Transverse colon (tissue), 4 donors: ENCODE measurements at regions not wholly inside any gene's neighbourhood (a gene's known extent, or its start where the extent isn't known, plus 50 kb on each side); places are given as distances from the start of the nearest gene placed in this dataset.
"Not testable (repeated sequence)": the region's sequence is repeated elsewhere in the genome, so short reads cannot be mapped to it uniquely, and the experiment has no call there.

ENCODE experiments used
- DNase-seq: peaks from one replicate; pipeline ENCODE4 v3.0.0-alpha.2; 2019
- H3K27ac ChIP-seq, 4 donors: fragments of 200-600 bp; sonication (generic); 2 replicates each; pipeline ENCODE4 v1.5.1; 2016 to 2018; ENCODE audit warnings: inconsistent platforms in 4 of 4
- H3K27me3 ChIP-seq: fragments of 200-600 bp; sonication (generic); 2 replicates; pipeline ENCODE4 v1.5.1; 2017; ENCODE audit warnings: inconsistent platforms
- H3K36me3 ChIP-seq, 4 donors: fragments of 200-600 bp; sonication (generic); 2 replicates each; pipeline ENCODE4 v1.5.1; 2017 to 2019; ENCODE audit warnings: inconsistent platforms in 4 of 4
- H3K4me1 ChIP-seq, 4 donors: fragments of 200-600 bp; sonication (generic); 2 replicates each; pipeline ENCODE4 v1.5.1; 2017 to 2020; ENCODE audit warnings: inconsistent platforms in 4 of 4
- H3K4me3 ChIP-seq, 4 donors: fragments of 200-600 bp; sonication (generic); 1 replicate in 1 of 4; 2 replicates in 3 of 4; pipeline versions ENCODE4 v1.5.1 to v1.6.1; 2017 to 2019; ENCODE audit warnings: inconsistent platforms in 4 of 4
- H3K9me3 ChIP-seq, 2 donors: fragments of 200-600 bp; sonication (generic); 2 replicates each; pipeline ENCODE4 v1.5.1; 2017 to 2019; ENCODE audit warnings: inconsistent platforms in 2 of 2
- EP300 ChIP-seq: sonication (generic); formaldehyde crosslinking; IDR thresholded peaks from one replicate; pipeline ENCODE4 v1.6.1; 2017; ENCODE audit warnings: antibody characterized with exemption, low read depth
- POLR2A ChIP-seq: fragments of 450-650 bp; IDR thresholded peaks from one replicate; pipeline ENCODE4 v1.6.1; 2016; ENCODE audit warnings: antibody characterized with exemption, mild to moderate bottlenecking, moderate library complexity
- POLR2AphosphoS5 ChIP-seq, 3 donors: sonication (generic); formaldehyde crosslinking; IDR thresholded peaks; one replicate each; pipeline ENCODE4 v1.6.1; 2016; ENCODE audit warnings: antibody characterized with exemption in 3 of 3
- WGBS, 2 donors: methylation state at CpG; one replicate each; pipeline ENCODE4 v1.1.5; 2018; ENCODE audit warnings: low coverage in 1 of 2; 5-methylcytosine and 5-hydroxymethylcytosine counted together
- in situ Hi-C, 4 donors: fragments of 200-750 bp; cut with MboI; loops; one replicate each; pipeline versions ENCODE4 v1.15.0 to v1.15.1; 2017; ENCODE audit warnings: low sequenced_read_pairs in 3 of 4, low pct_ligation_motif_present in 1 of 4, low pct_unique_long_range_greater_than_20kb in 1 of 4
- intact Hi-C: fragments of 100-400 bp; cut with DNase I; formaldehyde crosslinking; loops from one replicate; pipeline ENCODE4 v1.15.1; 2023; ENCODE audit warnings: low total_unique reads
- TF ChIP-seq, protein P1 (sequence below), 5 experiments: fragments of 200-600 bp in 3 of 5; fragments of 450-650 bp in 2 of 5; sonication (generic) in 3 of 5; IDR thresholded peaks; 1 replicate in 2 of 5; 2 replicates in 3 of 5; pipeline ENCODE4 v1.5.1; 2016 to 2017; ENCODE audit warnings: antibody characterized with exemption in 5 of 5, inconsistent platforms in 3 of 5, mild to moderate bottlenecking in 2 of 5, moderate library complexity in 1 of 5

DNA sequence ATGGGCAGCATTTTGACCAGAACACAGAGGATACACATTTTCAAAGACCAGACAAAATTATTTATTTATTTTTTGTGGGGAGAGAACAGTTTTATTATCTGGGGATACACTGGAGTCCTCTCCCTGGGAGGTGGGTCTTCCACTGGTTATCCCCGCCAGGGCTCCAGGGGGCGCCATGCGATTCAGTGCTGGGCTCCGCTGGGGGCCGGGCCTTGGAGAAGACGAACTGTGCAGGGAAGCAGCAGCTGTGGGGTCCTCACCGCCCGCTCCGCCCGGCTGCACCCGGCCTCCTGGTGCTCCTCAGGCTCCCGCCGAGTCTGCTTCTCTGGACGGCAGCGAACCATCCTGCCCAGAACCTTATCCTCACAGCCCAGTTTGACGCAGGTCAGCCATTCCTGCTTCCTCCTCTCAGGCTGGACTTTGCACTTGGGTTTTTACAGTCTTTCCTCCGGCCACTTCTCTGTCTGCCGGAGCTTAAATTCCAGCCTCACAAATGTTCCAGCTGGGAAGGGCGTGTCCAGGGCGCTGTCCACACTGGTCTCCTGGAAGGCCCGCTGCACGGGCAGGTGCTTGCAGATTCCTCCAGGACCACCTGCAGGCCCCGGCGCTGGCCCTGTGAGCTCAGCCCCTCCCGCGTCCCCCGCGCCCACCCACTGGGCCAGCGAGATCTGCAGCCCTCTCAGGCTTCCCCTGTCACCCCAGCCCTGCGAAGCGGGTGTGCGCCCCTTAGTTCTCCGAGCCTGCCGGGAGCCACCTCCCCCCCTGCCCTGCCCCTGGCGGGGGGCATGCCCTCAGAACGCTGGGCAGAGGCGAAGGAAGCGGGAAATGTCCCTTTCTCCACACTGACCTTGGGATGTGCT, 1830.0 kb upstream of the DEFB115 start:
- H3K27me3 ChIP-seq = peaks cover 51% of the 10 kb centered on the region
- no peaks in the 10 kb centered on the region for H3K9me3 ChIP-seq
- H3K36me3 ChIP-seq = no peaks in the 10 kb centered on the region
- TF ChIP-seq EP300 (no peak), POLR2A (no peak), POLR2AphosphoS5 (IDR thresholded peaks at IDR 0.05) (no peak)
- TF ChIP-seq, protein P1, sequence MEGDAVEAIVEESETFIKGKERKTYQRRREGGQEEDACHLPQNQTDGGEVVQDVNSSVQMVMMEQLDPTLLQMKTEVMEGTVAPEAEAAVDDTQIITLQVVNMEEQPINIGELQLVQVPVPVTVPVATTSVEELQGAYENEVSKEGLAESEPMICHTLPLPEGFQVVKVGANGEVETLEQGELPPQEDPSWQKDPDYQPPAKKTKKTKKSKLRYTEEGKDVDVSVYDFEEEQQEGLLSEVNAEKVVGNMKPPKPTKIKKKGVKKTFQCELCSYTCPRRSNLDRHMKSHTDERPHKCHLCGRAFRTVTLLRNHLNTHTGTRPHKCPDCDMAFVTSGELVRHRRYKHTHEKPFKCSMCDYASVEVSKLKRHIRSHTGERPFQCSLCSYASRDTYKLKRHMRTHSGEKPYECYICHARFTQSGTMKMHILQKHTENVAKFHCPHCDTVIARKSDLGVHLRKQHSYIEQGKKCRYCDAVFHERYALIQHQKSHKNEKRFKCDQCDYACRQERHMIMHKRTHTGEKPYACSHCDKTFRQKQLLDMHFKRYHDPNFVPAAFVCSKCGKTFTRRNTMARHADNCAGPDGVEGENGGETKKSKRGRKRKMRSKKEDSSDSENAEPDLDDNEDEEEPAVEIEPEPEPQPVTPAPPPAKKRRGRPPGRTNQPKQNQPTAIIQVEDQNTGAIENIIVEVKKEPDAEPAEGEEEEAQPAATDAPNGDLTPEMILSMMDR (IDR thresholded peaks at IDR 0.05) = peak in 2 of 5 experiments; percentile 38
- in situ Hi-C loops (no loop called here), intact Hi-C loops (no loop called here)
- H3K27ac ChIP-seq = peak overlapping the region in 1 of 4 donors; percentile 58
- 0 to 84% methylated on average over 1 to 37 of the region's 38 CpGs for WGBS, 2 donors
- DNase-seq = no peak
- no peaks in the 10 kb centered on the region for H3K4me1 ChIP-seq
- peak overlapping the region in 1 of 4 donors; percentile 43 for H3K4me3 ChIP-seq

DNA sequence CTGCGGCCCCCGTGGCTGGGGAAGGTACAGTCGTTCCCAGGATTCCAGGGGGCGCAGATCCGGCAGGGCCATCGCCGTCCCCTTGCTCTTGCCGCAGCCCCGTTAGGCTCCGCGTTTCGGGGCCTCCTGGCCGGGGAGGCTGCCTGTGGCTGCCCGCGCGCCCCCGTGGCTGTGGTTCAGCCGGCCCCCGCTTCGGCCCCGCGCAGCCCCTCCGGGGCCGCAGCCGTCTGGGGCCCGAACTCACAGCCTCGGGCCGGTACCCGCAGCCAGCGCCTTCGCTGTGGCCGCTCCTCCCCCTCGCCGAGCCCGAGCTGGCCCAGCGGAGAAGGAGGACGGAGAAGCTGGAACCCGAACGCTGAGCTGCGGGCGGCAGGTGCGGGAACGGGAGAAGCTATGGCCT, 1826.9 kb upstream of the DEFB115 start:
- H3K4me3 ChIP-seq = no peak overlapping the region
- TF ChIP-seq EP300 = no peak
- TF ChIP-seq POLR2AphosphoS5 (IDR thresholded peaks at IDR 0.05) = no peak
- TF ChIP-seq POLR2A = no peak
- H3K27me3 ChIP-seq = peaks cover 42% of the 10 kb centered on the region
- no peak overlapping the region for H3K27ac ChIP-seq
- intact Hi-C loops (no loop called here), in situ Hi-C loops (no loop called here)
- 80 to 87% methylated on average over 2 to 43 of the region's 43 CpGs for WGBS, 2 donors
- H3K36me3 ChIP-seq = no peaks in the 10 kb centered on the region
- H3K9me3 ChIP-seq = no peaks in the 10 kb centered on the region
- DNase-seq = no peak
- no peaks in the 10 kb centered on the region for H3K4me1 ChIP-seq

DNA sequence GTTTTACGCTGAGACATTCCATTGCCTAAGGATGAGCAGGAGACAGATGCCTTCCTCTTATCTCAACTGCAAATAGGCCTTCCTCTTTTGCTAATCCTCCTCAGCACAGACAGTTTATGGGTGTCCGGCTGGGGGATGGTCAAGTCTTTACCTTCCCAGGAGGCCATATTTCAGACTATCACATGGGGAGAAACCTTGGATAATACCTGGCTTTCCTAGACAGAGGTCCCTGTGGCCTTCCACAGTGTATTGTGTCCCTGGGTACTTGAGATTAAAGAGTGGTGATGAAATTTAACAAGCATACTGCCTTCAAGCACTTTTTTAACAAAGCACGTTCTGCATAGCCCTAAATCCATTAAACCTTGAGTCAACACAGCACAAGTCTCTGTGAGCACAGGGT, 1816.7 kb upstream of the DEFB115 start:
- H3K27me3 ChIP-seq, H3K4me3 ChIP-seq, H3K9me3 ChIP-seq, H3K4me1 ChIP-seq, DNase-seq, H3K36me3 ChIP-seq, in situ Hi-C loops, H3K27ac ChIP-seq, intact Hi-C loops: not testable (repeated sequence)
- 40 to 63% methylated on average over 1 to 3 of the region's 3 CpGs for WGBS, 2 donors

DNA sequence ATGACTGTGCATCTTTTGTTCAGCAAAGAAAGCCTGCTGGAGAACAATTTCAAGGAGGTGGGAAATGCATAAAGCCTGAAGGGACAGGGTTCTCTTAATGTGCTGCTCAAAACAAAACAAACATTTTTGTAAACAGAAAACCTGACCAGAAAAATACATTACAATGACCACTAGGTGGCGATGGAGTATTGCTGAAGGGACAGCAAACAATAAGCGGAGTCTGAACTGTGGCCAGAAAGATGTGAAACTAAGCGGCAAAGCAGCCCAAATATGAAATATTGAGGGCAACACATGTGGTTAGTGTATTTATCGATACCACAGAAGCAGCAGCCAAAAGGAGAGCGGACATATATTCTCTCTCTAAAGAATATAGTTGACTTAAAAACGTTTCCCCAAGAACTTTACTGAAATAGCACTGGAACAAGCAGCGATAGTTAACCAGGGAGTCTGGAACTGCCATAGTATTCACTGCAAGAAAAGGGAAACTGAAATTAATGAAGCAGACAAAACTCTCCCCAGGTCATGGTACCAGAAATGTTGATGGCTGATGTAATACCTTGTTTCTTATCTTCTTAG, 1814.2 kb upstream of the DEFB115 start:
- H3K4me1 ChIP-seq, intact Hi-C loops, H3K27me3 ChIP-seq, H3K36me3 ChIP-seq, H3K9me3 ChIP-seq, H3K27ac ChIP-seq, in situ Hi-C loops, DNase-seq: not testable (repeated sequence)
- peak overlapping the region in 1 of 4 donors; percentile 20 for H3K4me3 ChIP-seq
- TF ChIP-seq, protein P1 (IDR thresholded peaks at IDR 0.05) = peak; percentile 45 to 78 (median 58)
- whole genome bisulfite sequencing, 2 donors = 14 to 24% methylated on average over 7 of the region's 7 CpGs

DNA sequence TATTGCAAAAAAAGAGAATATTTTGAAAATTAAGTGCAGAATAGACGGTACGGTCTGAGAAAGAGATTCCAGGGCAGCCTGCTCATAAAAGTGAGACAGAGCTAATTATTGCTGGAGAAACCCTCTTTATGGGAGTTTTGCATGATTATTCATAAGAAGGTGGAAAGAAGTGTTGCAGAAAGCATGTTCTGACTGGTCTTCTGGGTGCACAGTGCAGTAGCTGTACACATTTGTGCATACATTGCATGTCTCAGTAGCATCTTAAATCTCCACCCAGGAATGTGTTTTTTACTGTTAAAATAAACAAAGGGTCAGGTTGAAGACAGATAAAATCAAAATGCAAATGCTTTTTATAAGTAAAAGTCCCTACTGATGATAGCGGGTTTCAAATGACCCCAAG, 1813.6 kb upstream of the DEFB115 start:
- WGBS, 2 donors = 59 to 65% methylated on average over 2 to 3 of the region's 3 CpGs

DNA sequence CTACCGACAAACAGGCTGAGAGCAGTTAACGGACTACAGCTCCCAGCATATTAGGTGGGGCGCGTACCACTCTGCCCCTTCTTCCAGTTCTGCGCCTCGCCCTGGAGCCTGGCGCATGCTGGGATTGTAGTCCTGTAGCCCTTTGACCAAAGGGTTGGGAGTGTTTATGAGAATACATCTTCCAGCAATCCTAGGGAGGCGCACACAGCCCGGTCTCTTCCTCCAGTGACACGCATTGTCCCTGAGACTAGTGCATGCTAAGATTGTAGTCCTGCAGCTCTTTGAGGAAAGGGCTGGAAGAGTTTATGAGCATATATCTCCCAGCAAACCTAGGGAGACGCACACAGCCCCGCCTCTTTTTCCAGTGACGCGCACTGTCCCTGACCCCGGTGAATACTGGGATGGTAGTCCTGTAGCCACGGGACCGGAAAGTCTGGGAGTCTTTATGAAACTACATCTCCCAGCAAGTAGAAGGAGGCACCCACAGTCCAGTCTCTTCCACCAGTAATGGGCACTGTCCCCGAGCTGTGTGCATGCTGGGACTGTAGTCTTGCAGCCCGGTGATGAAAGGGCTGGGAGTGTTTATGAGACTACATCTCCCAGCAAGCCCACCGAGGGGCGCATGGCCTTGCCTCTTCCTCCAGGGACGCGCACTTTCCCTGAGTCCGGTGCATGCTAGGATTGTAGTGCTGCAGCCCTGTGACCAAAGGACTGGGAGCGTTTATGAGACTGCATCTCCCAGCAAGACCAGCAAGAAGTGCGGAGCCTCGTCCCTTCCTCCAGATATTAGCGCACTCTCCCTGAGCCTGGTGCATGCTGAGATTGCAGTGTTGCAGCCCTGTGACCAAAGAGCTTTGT, 1812.2 kb upstream of the DEFB115 start:
- intact Hi-C loops, in situ Hi-C loops, H3K4me1 ChIP-seq, H3K27me3 ChIP-seq, H3K36me3 ChIP-seq, H3K9me3 ChIP-seq: not testable (repeated sequence)
- peak overlapping the region in 1 of 4 donors; percentile 71 for H3K27ac ChIP-seq
- DNase-seq = peak; percentile 60
- WGBS, 2 donors = 63 to 73% methylated on average over 2 to 28 of the region's 28 CpGs
- H3K4me3 ChIP-seq = peak overlapping the region in 1 of 4 donors; percentile 50

More for the DNA sequence above, 1813.6 kb upstream of the DEFB115 start:
- no peaks in the 10 kb centered on the region for H3K36me3 ChIP-seq
- TF ChIP-seq EP300 (no peak), POLR2AphosphoS5 (IDR thresholded peaks at IDR 0.05) (no peak), POLR2A (no peak)
- TF ChIP-seq, protein P1 (IDR thresholded peaks at IDR 0.05) = no peak
- peaks cover 3% of the 10 kb centered on the region for H3K27me3 ChIP-seq
- in situ Hi-C loops (no loop called here), intact Hi-C loops (no loop called here)
- no peak for DNase-seq
- no peak overlapping the region for H3K27ac ChIP-seq
- no peak overlapping the region for H3K4me3 ChIP-seq
- peaks cover 0 to 7% (median 0%) of the 10 kb centered on the region in 4 donors for H3K4me1 ChIP-seq
- no peaks in the 10 kb centered on the region for H3K9me3 ChIP-seq
